C4-2B (cell line): ENCODE measurements at regions not wholly inside any gene's neighbourhood (a gene's known extent, or its start where the extent isn't known, plus 50 kb on each side); places are given as distances from the start of the nearest gene placed in this dataset.
"Not testable (repeated sequence)": the region's sequence is repeated elsewhere in the genome, so short reads cannot be mapped to it uniquely, and the experiment has no call there.

Source experiments
- ZFX ChIP-seq: fragments of 450-650 bp; IDR thresholded peaks from 2 replicates; pipeline ENCODE4 v1.6.1; 2017
- TF ChIP-seq, protein P1 (sequence below): fragments of 450-650 bp; conservative IDR thresholded peaks from 2 replicates; pipeline ENCODE4 v1.5.1; 2017; ENCODE audit warnings: mild to moderate bottlenecking

DNA sequence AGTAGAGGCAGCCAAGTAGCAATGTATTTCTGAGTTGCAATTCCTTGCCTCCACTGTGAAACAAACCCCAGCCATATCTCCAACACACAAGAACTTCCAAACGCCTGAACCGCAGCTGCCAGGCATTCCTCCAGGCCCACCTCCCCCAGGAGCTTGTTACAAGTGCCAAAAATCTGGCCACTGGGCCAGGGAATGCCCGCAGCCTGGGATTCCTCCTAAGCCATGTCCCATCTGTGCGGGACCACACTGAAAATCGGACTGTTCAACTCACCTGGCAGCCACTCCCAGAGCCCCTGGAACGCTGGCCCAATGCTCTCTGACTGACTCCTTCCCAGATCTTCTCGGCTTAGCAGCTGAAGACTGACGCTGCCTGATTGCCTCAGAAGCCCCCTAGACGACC lies 706.3 kb downstream of the FAM181B start:
- TF ChIP-seq, protein P1, sequence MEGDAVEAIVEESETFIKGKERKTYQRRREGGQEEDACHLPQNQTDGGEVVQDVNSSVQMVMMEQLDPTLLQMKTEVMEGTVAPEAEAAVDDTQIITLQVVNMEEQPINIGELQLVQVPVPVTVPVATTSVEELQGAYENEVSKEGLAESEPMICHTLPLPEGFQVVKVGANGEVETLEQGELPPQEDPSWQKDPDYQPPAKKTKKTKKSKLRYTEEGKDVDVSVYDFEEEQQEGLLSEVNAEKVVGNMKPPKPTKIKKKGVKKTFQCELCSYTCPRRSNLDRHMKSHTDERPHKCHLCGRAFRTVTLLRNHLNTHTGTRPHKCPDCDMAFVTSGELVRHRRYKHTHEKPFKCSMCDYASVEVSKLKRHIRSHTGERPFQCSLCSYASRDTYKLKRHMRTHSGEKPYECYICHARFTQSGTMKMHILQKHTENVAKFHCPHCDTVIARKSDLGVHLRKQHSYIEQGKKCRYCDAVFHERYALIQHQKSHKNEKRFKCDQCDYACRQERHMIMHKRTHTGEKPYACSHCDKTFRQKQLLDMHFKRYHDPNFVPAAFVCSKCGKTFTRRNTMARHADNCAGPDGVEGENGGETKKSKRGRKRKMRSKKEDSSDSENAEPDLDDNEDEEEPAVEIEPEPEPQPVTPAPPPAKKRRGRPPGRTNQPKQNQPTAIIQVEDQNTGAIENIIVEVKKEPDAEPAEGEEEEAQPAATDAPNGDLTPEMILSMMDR, result not testable (repeated sequence)
- not testable (repeated sequence) for TF ChIP-seq ZFX
